GM10248 (cell line): ENCODE measurements at regions not wholly inside any gene's neighbourhood (a gene's known extent, or its start where the extent isn't known, plus 50 kb on each side); places are given as distances from the start of the nearest gene placed in this dataset.

Source experiments
- CTCF ChIA-PET: fragments of 300-600 bp; sonication (Branson Sonifier 250); formaldehyde crosslinking; extraction: SDS; loops from one replicate; lab custom pipeline; 2021; ENCODE audit warnings: antibody characterized with exemption; lab: Yijun Ruan, JAX
- POLR2A ChIA-PET: fragments of 350-650 bp; sonication (Branson Sonifier 250); formaldehyde crosslinking; extraction: SDS; loops from one replicate; lab custom pipeline; 2020; ENCODE audit warnings: antibody characterized with exemption; lab: Yijun Ruan, JAX
- DNase-seq: peaks from one replicate; pipeline ENCODE4 v3.0.0; 2012; ENCODE audit errors: extremely low spot score
- CTCF ChIP-seq: IDR thresholded peaks from 2 replicates; pipeline ENCODE4 v1.5.1; 2012; ENCODE audit warnings: mild to moderate bottlenecking, low read depth; ENCODE audit errors: extremely low read depth, missing control alignments, control extremely low read depth

- POLR2A ChIA-PET: no interaction called here
These were observed 127.3 kb upstream of the APP start for GRCh38 chr21:26297851-26298250.

GRCh38 chr21:26293141-26293946 lies 122.8 kb upstream of the APP start:
- no peak for DNase-seq
- no peak for TF ChIP-seq CTCF
- ChIA-PET CTCF (no interaction called here), POLR2A (no interaction called here)

More at GRCh38 chr21:26297851-26298250, 127.3 kb upstream of the APP start:
- CTCF ChIA-PET: no interaction called here
- TF ChIP-seq CTCF: no peak
- DNase-seq: no peak

GRCh38 chr21:26288026-26288425 lies 117.5 kb upstream of the APP start:
- no peak for DNase-seq
- ChIA-PET CTCF (no interaction called here), POLR2A (no interaction called here)
- TF ChIP-seq CTCF: no peak

- CTCF ChIA-PET: interaction anchor here (1.2 kb wide), 1 partner anchor 14 kb away, joined by 4 read pairs; no protein-coding TSS in a partner anchor
- POLR2A ChIA-PET: no interaction called here
- no peak for TF ChIP-seq CTCF
- no peak for DNase-seq
These were observed 114.0 kb upstream of the APP start for GRCh38 chr21:26284531-26284930.

GRCh38 chr21:26282058-26282457 lies 111.5 kb upstream of the APP start:
- no peak for DNase-seq
- CTCF ChIA-PET: no interaction called here
- POLR2A ChIA-PET: no interaction called here
- no peak for TF ChIP-seq CTCF

- POLR2A ChIA-PET: no interaction called here
- CTCF ChIA-PET: interaction anchor here (1.2 kb wide), 1 partner anchor 13 kb away, joined by 3 read pairs; no protein-coding TSS in a partner anchor
- TF ChIP-seq CTCF: no peak
- DNase-seq: no peak
These were observed 110.9 kb upstream of the APP start for GRCh38 chr21:26281506-26281905.
